ENCODE measurements at regions not wholly inside any gene's neighbourhood (a gene's known extent, or its start where the extent isn't known, plus 50 kb on each side); places are given as distances from the start of the nearest gene placed in this dataset.

DNA sequence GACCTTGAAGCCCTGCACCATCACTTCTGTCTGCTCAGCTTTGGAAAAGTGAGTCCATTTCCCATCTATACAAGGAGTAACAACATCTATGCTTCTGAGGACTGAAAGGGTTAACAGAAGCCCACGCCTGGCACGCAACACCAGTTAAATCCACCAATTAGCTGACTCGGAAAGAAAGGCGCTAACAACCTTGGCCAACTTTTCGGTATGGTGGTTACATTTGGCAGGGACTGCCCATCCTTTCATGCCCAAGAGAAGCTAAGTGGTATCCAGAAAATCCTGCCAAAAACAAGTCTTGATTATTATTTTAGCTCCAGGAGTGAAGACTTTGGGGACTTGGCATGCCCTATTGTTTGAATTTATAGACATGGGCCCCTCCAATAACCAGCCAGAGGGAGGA lies 202.3 kb upstream of the RPL38 start:
- Histone ChIP-seq H3K36me3 (ENCODE audit: control insufficient read depth in 4 of 4, insufficient read depth in 4 of 4, low read length in 4 of 4) (no peaks in the 10 kb centered on the region), H3K4me3 (no peak overlapping the region), H3K4me1 (ENCODE audit: control insufficient read depth in 5 of 5, insufficient read depth in 5 of 5, low read length in 5 of 5) (peaks cover 0 to 6% (median 0%) of the 10 kb centered on the region in 5 donors), H3K9ac (ENCODE audit: insufficient read depth in 1 of 2, low read length in 2 of 2) (no peak overlapping the region), H3K9me3 (ENCODE audit: control insufficient read depth in 4 of 4, insufficient read depth in 3 of 4, low read length in 3 of 4) (no peaks in the 10 kb centered on the region), H3K27me3 (ENCODE audit: control insufficient read depth in 3 of 3, insufficient read depth in 3 of 3, low read length in 2 of 3) (peaks cover 0 to 10% (median 0%) of the 10 kb centered on the region in 3 donors), H3K27ac (ENCODE audit: low read depth in 1 of 2, low read length in 1 of 2) (no peak overlapping the region)
- no peak for ATAC-seq (ENCODE audit: insufficient read depth, low FRiP score)
- TF ChIP-seq, protein P1, sequence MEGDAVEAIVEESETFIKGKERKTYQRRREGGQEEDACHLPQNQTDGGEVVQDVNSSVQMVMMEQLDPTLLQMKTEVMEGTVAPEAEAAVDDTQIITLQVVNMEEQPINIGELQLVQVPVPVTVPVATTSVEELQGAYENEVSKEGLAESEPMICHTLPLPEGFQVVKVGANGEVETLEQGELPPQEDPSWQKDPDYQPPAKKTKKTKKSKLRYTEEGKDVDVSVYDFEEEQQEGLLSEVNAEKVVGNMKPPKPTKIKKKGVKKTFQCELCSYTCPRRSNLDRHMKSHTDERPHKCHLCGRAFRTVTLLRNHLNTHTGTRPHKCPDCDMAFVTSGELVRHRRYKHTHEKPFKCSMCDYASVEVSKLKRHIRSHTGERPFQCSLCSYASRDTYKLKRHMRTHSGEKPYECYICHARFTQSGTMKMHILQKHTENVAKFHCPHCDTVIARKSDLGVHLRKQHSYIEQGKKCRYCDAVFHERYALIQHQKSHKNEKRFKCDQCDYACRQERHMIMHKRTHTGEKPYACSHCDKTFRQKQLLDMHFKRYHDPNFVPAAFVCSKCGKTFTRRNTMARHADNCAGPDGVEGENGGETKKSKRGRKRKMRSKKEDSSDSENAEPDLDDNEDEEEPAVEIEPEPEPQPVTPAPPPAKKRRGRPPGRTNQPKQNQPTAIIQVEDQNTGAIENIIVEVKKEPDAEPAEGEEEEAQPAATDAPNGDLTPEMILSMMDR (IDR thresholded peaks at IDR 0.05; ENCODE audit: control extremely low read depth, extremely low read depth), result no peak
- no peak for DNase-seq
- WGBS, 2 donors, result 75 to 84% methylated on average over 5 of the region's 5 CpGs

DNA sequence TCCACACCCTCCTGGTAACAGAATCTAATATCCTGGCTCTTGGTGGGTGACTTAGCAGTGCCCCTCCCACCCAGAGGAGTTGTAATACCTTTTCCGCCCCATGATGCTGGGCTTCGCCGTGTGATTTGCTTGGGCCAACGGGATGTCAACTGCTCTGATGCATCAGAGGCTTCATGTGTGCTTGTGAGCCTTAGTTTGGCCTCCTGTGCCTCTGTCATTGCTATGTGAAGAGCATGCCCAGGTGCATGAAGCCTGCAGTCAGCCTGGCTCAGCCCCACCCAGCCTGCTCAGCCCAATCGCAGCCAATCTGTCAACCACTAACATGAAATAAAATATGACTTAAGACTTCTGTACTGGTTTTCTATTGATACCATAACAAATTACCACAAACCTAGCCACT lies 201.2 kb upstream of the RPL38 start:
- DNase-seq (no peak), ATAC-seq (ENCODE audit: insufficient read depth, low FRiP score) (no peak)
- Histone ChIP-seq H3K36me3 (ENCODE audit: control insufficient read depth in 4 of 4, insufficient read depth in 4 of 4, low read length in 4 of 4) (no peaks in the 10 kb centered on the region), H3K4me1 (ENCODE audit: control insufficient read depth in 5 of 5, insufficient read depth in 5 of 5, low read length in 5 of 5) (peaks cover 0 to 6% (median 0%) of the 10 kb centered on the region in 5 donors), H3K27ac (ENCODE audit: low read depth in 1 of 2, low read length in 1 of 2) (no peak overlapping the region), H3K4me3 (no peak overlapping the region), H3K9me3 (ENCODE audit: control insufficient read depth in 4 of 4, insufficient read depth in 3 of 4, low read length in 3 of 4) (no peaks in the 10 kb centered on the region), H3K27me3 (ENCODE audit: control insufficient read depth in 3 of 3, insufficient read depth in 3 of 3, low read length in 2 of 3) (peaks cover 0 to 10% (median 0%) of the 10 kb centered on the region in 3 donors), H3K9ac (ENCODE audit: insufficient read depth in 1 of 2, low read length in 2 of 2) (no peak overlapping the region)
- 90 to 94% methylated on average over 5 of the region's 5 CpGs for WGBS, 2 donors
- TF ChIP-seq, protein P1 (IDR thresholded peaks at IDR 0.05; ENCODE audit: control extremely low read depth, extremely low read depth), result no peak

DNA sequence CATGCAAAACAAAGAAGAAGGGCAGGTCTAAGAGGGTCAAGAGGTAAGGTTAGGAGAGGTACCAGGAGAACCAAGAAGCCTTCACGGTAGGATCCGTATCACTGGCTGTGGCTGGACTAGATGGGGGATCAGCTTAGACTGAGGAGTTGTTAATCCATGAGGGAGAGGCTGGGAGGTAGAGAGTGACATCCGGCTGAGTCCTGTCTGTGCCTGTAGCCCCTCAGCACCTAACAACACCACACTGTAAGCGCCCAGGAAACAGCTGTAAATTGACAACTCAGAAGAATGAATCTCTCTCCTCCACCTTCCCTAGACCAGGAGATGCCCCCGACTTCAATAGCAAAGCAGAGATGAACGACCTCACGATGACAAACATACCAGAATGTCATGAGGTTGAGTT lies 199.4 kb upstream of the RPL38 start:
- 74 to 91% methylated on average over 7 of the region's 7 CpGs for WGBS, 2 donors
- Histone ChIP-seq H3K27ac (ENCODE audit: low read depth in 1 of 2, low read length in 1 of 2) (no peak overlapping the region), H3K4me3 (no peak overlapping the region), H3K9me3 (ENCODE audit: control insufficient read depth in 4 of 4, insufficient read depth in 3 of 4, low read length in 3 of 4) (no peaks in the 10 kb centered on the region), H3K27me3 (ENCODE audit: control insufficient read depth in 3 of 3, insufficient read depth in 3 of 3, low read length in 2 of 3) (peaks cover 0 to 14% (median 5%) of the 10 kb centered on the region in 3 donors), H3K4me1 (ENCODE audit: control insufficient read depth in 5 of 5, insufficient read depth in 5 of 5, low read length in 5 of 5) (no peaks in the 10 kb centered on the region), H3K9ac (ENCODE audit: insufficient read depth in 1 of 2, low read length in 2 of 2) (no peak overlapping the region), H3K36me3 (ENCODE audit: control insufficient read depth in 4 of 4, insufficient read depth in 4 of 4, low read length in 4 of 4) (no peaks in the 10 kb centered on the region)
- ATAC-seq (ENCODE audit: insufficient read depth, low FRiP score) (no peak), DNase-seq (no peak)
- TF ChIP-seq, protein P1 (IDR thresholded peaks at IDR 0.05; ENCODE audit: control extremely low read depth, extremely low read depth), result no peak

DNA sequence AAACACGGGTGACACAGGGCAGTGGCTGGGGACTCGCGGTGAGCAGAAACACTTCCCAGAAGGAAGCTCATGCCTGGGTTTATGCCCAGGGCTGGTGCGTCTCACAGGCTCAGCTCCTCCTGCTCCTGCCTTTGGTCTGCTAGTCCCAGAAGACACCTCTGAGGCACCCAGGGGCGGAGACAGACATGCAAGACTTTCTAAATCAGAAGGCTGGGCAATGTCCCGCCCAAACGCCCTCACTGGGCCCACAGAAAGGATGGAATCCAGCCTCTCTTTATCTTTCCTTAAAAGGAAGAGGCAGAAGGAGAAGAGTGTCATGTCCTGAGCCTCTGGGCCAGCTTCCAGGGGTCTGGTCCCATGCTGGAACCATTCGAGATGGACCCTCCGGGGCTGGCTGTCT lies 197.7 kb upstream of the RPL38 start:
- H3K36me3 ChIP-seq (ENCODE audit: control insufficient read depth in 4 of 4, insufficient read depth in 4 of 4, low read length in 4 of 4), result no peaks in the 10 kb centered on the region
- ATAC-seq (ENCODE audit: insufficient read depth, low FRiP score), result no peak
- DNase-seq, result no peak
- no peak overlapping the region for H3K9ac ChIP-seq (ENCODE audit: insufficient read depth in 1 of 2, low read length in 2 of 2)
- H3K4me3 ChIP-seq, result no peak overlapping the region
- peaks cover 0 to 14% (median 10%) of the 10 kb centered on the region in 3 donors for H3K27me3 ChIP-seq (ENCODE audit: control insufficient read depth in 3 of 3, insufficient read depth in 3 of 3, low read length in 2 of 3)
- WGBS, 2 donors, result 63 to 64% methylated on average over 9 of the region's 9 CpGs
- no peaks in the 10 kb centered on the region for H3K4me1 ChIP-seq (ENCODE audit: control insufficient read depth in 5 of 5, insufficient read depth in 5 of 5, low read length in 5 of 5)
- TF ChIP-seq, protein P1 (IDR thresholded peaks at IDR 0.05; ENCODE audit: control extremely low read depth, extremely low read depth), result no peak
- no peaks in the 10 kb centered on the region for H3K9me3 ChIP-seq (ENCODE audit: control insufficient read depth in 4 of 4, insufficient read depth in 3 of 4, low read length in 3 of 4)
- H3K27ac ChIP-seq (ENCODE audit: low read depth in 1 of 2, low read length in 1 of 2), result no peak overlapping the region

Data from lung (tissue), 11 donors.